T-helper 2 cell treated with Interferon-gamma antibody and Interleukin-4, amounts not matched to agents 5 μg/mL and 100 μg/mL, for 36 hours (primary cell): ENCODE measurements at regions not wholly inside any gene's neighbourhood (a gene's known extent, or its start where the extent isn't known, plus 50 kb on each side); places are given as distances from the start of the nearest gene placed in this dataset.
"Not testable (repeated sequence)": the region's sequence is repeated elsewhere in the genome, so short reads cannot be mapped to it uniquely, and the experiment has no call there.

ENCODE experiments used
- DNase-seq: peaks from one replicate; pipeline ENCODE4 v3.0.0; 2021; ENCODE audit warnings: low spot score
- H3K27ac Mint-ChIP-seq: one replicate; pipeline ENCODE4 v1.8.0; 2021; ENCODE audit warnings: mild to moderate bottlenecking, mixed read lengths
- H3K27me3 Mint-ChIP-seq: one replicate; pipeline ENCODE4 v1.8.0; 2021; ENCODE audit warnings: low read depth, mixed read lengths
- H3K36me3 Mint-ChIP-seq: one replicate; pipeline ENCODE4 v1.8.0; 2021; ENCODE audit warnings: low read depth, mixed read lengths
- H3K4me1 Mint-ChIP-seq: one replicate; pipeline ENCODE4 v1.8.0; 2021; ENCODE audit warnings: low read depth, mixed read lengths
- H3K4me3 Mint-ChIP-seq: one replicate; pipeline ENCODE4 v1.8.0; 2022; ENCODE audit warnings: mild to moderate bottlenecking, moderate library complexity, mixed read lengths
- H3K9me3 Mint-ChIP-seq: one replicate; pipeline ENCODE4 v1.8.0; 2021; ENCODE audit warnings: mixed read lengths

GRCh38 chr6:25157183-25157582 is 122.0 kb upstream of the CARMIL1 start:
- Mint-ChIP-seq H3K27me3 (no peaks in the 10 kb centered on the region), H3K36me3 (peaks cover 92% of the 10 kb centered on the region), H3K9me3 (peaks cover 46% of the 10 kb centered on the region), H3K4me3 (no peak overlapping the region), H3K4me1 (peaks cover 49% of the 10 kb centered on the region), H3K27ac (no peak overlapping the region)
- no peak for DNase-seq

- H3K36me3 Mint-ChIP-seq = peaks cover 85% of the 10 kb centered on the region
- H3K4me1 Mint-ChIP-seq = peaks cover 45% of the 10 kb centered on the region
- no peak for DNase-seq
- no peaks in the 10 kb centered on the region for H3K27me3 Mint-ChIP-seq
- H3K27ac Mint-ChIP-seq = no peak overlapping the region
- no peak overlapping the region for H3K4me3 Mint-ChIP-seq
- H3K9me3 Mint-ChIP-seq = peaks cover 44% of the 10 kb centered on the region
These were observed 121.3 kb upstream of the CARMIL1 start for GRCh38 chr6:25157842-25158241.

GRCh38 chr6:25160134-25160533 is 119.0 kb upstream of the CARMIL1 start:
- peaks cover 48% of the 10 kb centered on the region for H3K9me3 Mint-ChIP-seq
- H3K36me3 Mint-ChIP-seq = peaks cover 83% of the 10 kb centered on the region
- H3K4me1 Mint-ChIP-seq = peaks cover 42% of the 10 kb centered on the region
- not testable (repeated sequence) for DNase-seq, H3K27me3 Mint-ChIP-seq, H3K27ac Mint-ChIP-seq
- peak overlapping the region; percentile 2 for H3K4me3 Mint-ChIP-seq

- H3K4me1 Mint-ChIP-seq = peaks cover 53% of the 10 kb centered on the region
- peak overlapping the region; percentile 81 for H3K27ac Mint-ChIP-seq
- no peak for DNase-seq
- H3K9me3 Mint-ChIP-seq = peaks cover 19% of the 10 kb centered on the region
- peaks cover 42% of the 10 kb centered on the region for H3K36me3 Mint-ChIP-seq
- H3K4me3 Mint-ChIP-seq = peak overlapping the region; percentile 82
- H3K27me3 Mint-ChIP-seq = no peaks in the 10 kb centered on the region
These were observed 114.0 kb upstream of the CARMIL1 start for GRCh38 chr6:25165177-25165576.

- H3K27ac Mint-ChIP-seq = peak overlapping the region; percentile 97
- peak overlapping the region; percentile 82 for H3K4me3 Mint-ChIP-seq
- H3K9me3 Mint-ChIP-seq = peaks cover 12% of the 10 kb centered on the region
- H3K27me3 Mint-ChIP-seq = no peaks in the 10 kb centered on the region
- H3K36me3 Mint-ChIP-seq = peaks cover 35% of the 10 kb centered on the region
- H3K4me1 Mint-ChIP-seq = peaks cover 57% of the 10 kb centered on the region
- no peak for DNase-seq
These were observed 113.4 kb upstream of the CARMIL1 start for GRCh38 chr6:25165800-25166199.

- no peak for DNase-seq
- Mint-ChIP-seq H3K4me3 (peak overlapping the region; percentile 82), H3K27me3 (no peaks in the 10 kb centered on the region), H3K9me3 (peaks cover 6% of the 10 kb centered on the region), H3K36me3 (peaks cover 22% of the 10 kb centered on the region), H3K4me1 (peaks cover 64% of the 10 kb centered on the region), H3K27ac (peak overlapping the region; percentile 97)
These were observed 112.0 kb upstream of the CARMIL1 start for GRCh38 chr6:25166955-25167748.

- peaks cover 6% of the 10 kb centered on the region for H3K9me3 Mint-ChIP-seq
These were observed 111.2 kb upstream of the CARMIL1 start for GRCh38 chr6:25167961-25168360.

GRCh38 chr6:25168637-25169036 is 110.5 kb upstream of the CARMIL1 start:
- peaks cover 6% of the 10 kb centered on the region for H3K9me3 Mint-ChIP-seq
- peak overlapping the region; percentile 82 for H3K4me3 Mint-ChIP-seq
- peaks cover 72% of the 10 kb centered on the region for H3K4me1 Mint-ChIP-seq
- no peaks in the 10 kb centered on the region for H3K27me3 Mint-ChIP-seq
- peaks cover 20% of the 10 kb centered on the region for H3K36me3 Mint-ChIP-seq
- H3K27ac Mint-ChIP-seq = peak overlapping the region; percentile 7
- DNase-seq = no peak

More at GRCh38 chr6:25167961-25168360, 111.2 kb upstream of the CARMIL1 start:
- peak overlapping the region; percentile 97 for H3K27ac Mint-ChIP-seq
- H3K4me3 Mint-ChIP-seq = peak overlapping the region; percentile 82
- DNase-seq = no peak
- H3K36me3 Mint-ChIP-seq = peaks cover 25% of the 10 kb centered on the region
- H3K4me1 Mint-ChIP-seq = peaks cover 69% of the 10 kb centered on the region
- H3K27me3 Mint-ChIP-seq = no peaks in the 10 kb centered on the region

GRCh38 chr6:25169553-25169952 is 109.6 kb upstream of the CARMIL1 start:
- no peaks in the 10 kb centered on the region for H3K27me3 Mint-ChIP-seq
- peak overlapping the region; percentile 23 for H3K4me3 Mint-ChIP-seq
- H3K36me3 Mint-ChIP-seq = peaks cover 14% of the 10 kb centered on the region
- peaks cover 77% of the 10 kb centered on the region for H3K4me1 Mint-ChIP-seq
- peaks cover 2% of the 10 kb centered on the region for H3K9me3 Mint-ChIP-seq
- peak overlapping the region; percentile 60 for H3K27ac Mint-ChIP-seq
- DNase-seq = no peak

- H3K27me3 Mint-ChIP-seq = no peaks in the 10 kb centered on the region
- no peak for DNase-seq
- peaks cover 77% of the 10 kb centered on the region for H3K4me1 Mint-ChIP-seq
- peaks cover 10% of the 10 kb centered on the region for H3K36me3 Mint-ChIP-seq
- no peaks in the 10 kb centered on the region for H3K9me3 Mint-ChIP-seq
- H3K4me3 Mint-ChIP-seq = peak overlapping the region; percentile 23
- peak overlapping the region; percentile 60 for H3K27ac Mint-ChIP-seq
These were observed 109.2 kb upstream of the CARMIL1 start for GRCh38 chr6:25169961-25170360.

- Mint-ChIP-seq H3K36me3 (peaks cover 4% of the 10 kb centered on the region), H3K9me3 (no peaks in the 10 kb centered on the region), H3K27me3 (no peaks in the 10 kb centered on the region), H3K4me3 (peak overlapping the region; percentile 23), H3K4me1 (peaks cover 81% of the 10 kb centered on the region), H3K27ac (peak overlapping the region; percentile 60)
- no peak for DNase-seq
These were observed 108.5 kb upstream of the CARMIL1 start for GRCh38 chr6:25170640-25171039.

GRCh38 chr6:25171301-25171700 is 107.9 kb upstream of the CARMIL1 start:
- peak overlapping the region; percentile 56 for H3K27ac Mint-ChIP-seq
- H3K4me1 Mint-ChIP-seq = peaks cover 82% of the 10 kb centered on the region
- no peaks in the 10 kb centered on the region for H3K27me3 Mint-ChIP-seq
- H3K4me3 Mint-ChIP-seq = peak overlapping the region; percentile 23
- DNase-seq = no peak
- no peaks in the 10 kb centered on the region for H3K9me3 Mint-ChIP-seq
- H3K36me3 Mint-ChIP-seq = peaks cover 3% of the 10 kb centered on the region

GRCh38 chr6:25172819-25173218 is 106.4 kb upstream of the CARMIL1 start:
- peaks cover 78% of the 10 kb centered on the region for H3K4me1 Mint-ChIP-seq
- peaks cover 3% of the 10 kb centered on the region for H3K36me3 Mint-ChIP-seq
- H3K27ac Mint-ChIP-seq = peak overlapping the region; percentile 9
- H3K9me3 Mint-ChIP-seq = no peaks in the 10 kb centered on the region
- H3K4me3 Mint-ChIP-seq = peak overlapping the region; percentile 18
- no peaks in the 10 kb centered on the region for H3K27me3 Mint-ChIP-seq
- DNase-seq = no peak

GRCh38 chr6:25173246-25173645 is 105.9 kb upstream of the CARMIL1 start:
- Mint-ChIP-seq H3K9me3 (no peaks in the 10 kb centered on the region), H3K27ac (peak overlapping the region; percentile 40), H3K4me1 (peaks cover 76% of the 10 kb centered on the region), H3K36me3 (peaks cover 3% of the 10 kb centered on the region), H3K27me3 (no peaks in the 10 kb centered on the region), H3K4me3 (no peak overlapping the region)
- no peak for DNase-seq
